ENCODE measurements at regions not wholly inside any gene's neighbourhood (a gene's known extent, or its start where the extent isn't known, plus 50 kb on each side); places are given as distances from the start of the nearest gene placed in this dataset.

DNA sequence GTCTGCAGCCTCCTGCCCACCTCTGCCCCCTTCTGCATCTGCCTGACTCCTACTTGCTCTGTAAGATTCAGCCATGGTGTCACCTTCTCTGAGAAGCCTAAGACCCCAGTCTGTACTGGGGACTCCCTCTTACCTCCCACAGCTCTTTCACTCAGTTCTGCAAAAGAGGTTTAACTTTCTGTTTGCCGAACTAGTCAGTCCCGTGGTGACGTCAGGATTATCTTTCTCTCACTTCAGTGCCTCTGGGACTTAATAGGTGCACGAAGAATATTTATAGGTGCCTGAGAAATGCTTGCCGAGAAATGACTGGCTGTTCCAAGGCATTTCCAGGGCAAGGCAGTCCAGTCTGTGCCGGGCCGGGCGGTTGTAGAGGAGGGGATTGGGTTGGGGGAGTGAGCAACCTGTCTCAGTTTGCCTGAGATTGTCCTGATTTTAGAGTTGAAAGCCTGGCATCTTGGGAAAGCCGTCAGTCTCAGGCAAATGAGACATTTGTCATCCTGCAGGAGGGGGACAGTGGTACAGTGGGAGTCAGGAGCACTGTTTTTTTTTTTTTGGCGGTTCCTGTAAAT, 227.5 kb upstream of the NPVF start:
- no peak overlapping the region for H3K4me3 ChIP-seq (ENCODE audit: low read depth, poor library complexity, severe bottlenecking)
- intact Hi-C loops (cut with DNase I; ENCODE audit: low total_unique reads), result no loop called here
- no peak for TF ChIP-seq CTCF (IDR thresholded peaks at IDR 0.05)
- 91% methylated on average over 10 of the region's 10 CpGs for whole genome bisulfite sequencing, 2 donors
- DNase-seq (ENCODE audit: low spot score in 2 of 2), result no peak

GRCh38 chr7:25456467-25457171, 228.3 kb upstream of the NPVF start:
- no peak for DNase-seq (ENCODE audit: low spot score in 2 of 2)
- no peak overlapping the region for H3K4me3 ChIP-seq (ENCODE audit: low read depth, poor library complexity, severe bottlenecking)
- intact Hi-C loops (cut with DNase I; ENCODE audit: low total_unique reads), result no loop called here
- WGBS, 2 donors, result 50 to 60% methylated on average over 8 of the region's 8 CpGs
- TF ChIP-seq POLR2A (IDR thresholded peaks at IDR 0.05) (no peak), CTCF (IDR thresholded peaks at IDR 0.05) (no peak)

DNA sequence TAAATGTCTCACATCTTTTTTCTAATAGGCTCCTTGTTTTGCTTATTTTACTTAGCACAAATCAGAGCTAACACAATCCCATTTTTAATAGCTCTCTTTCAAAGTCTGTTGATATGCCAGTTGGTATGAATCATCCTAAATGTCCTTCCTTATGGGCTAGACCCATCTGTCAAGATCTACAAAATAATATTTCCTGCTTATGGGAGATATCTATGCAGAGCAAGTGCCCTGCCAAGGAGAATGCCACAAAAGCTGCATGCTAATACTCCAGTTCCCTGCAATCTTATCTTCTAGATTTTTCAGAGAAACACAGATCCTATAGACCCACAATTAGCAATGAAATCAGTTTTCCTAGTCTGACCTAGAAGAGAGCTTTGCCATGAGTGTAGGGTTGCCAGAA, 230.8 kb upstream of the NPVF start:
- no peak for DNase-seq (ENCODE audit: low spot score in 2 of 2)
- intact Hi-C loops (cut with DNase I; ENCODE audit: low total_unique reads), result no loop called here
- TF ChIP-seq CTCF (IDR thresholded peaks at IDR 0.05), result no peak
- no peak for TF ChIP-seq POLR2A (IDR thresholded peaks at IDR 0.05)
- no peak overlapping the region for H3K4me3 ChIP-seq (ENCODE audit: low read depth, poor library complexity, severe bottlenecking)

GRCh38 chr7:25460433-25460832, 232.1 kb upstream of the NPVF start:
- 67 to 81% methylated on average over 5 of the region's 5 CpGs for WGBS, 2 donors
- no peak for DNase-seq (ENCODE audit: low spot score in 2 of 2)
- TF ChIP-seq CTCF (IDR thresholded peaks at IDR 0.05) (no peak), POLR2A (IDR thresholded peaks at IDR 0.05) (no peak)
- intact Hi-C loops (cut with DNase I; ENCODE audit: low total_unique reads), result no loop called here
- H3K4me3 ChIP-seq (ENCODE audit: low read depth, poor library complexity, severe bottlenecking), result no peak overlapping the region

- H3K4me3 ChIP-seq (ENCODE audit: low read depth, poor library complexity, severe bottlenecking), result no peak overlapping the region
- intact Hi-C loops (cut with DNase I; ENCODE audit: low total_unique reads), result no loop called here
- 81 to 85% methylated on average over 6 of the region's 6 CpGs for WGBS, 2 donors
- no peak for DNase-seq (ENCODE audit: low spot score in 2 of 2)
- no peak for TF ChIP-seq CTCF (IDR thresholded peaks at IDR 0.05)
- TF ChIP-seq POLR2A (IDR thresholded peaks at IDR 0.05), result no peak
Measured at GRCh38 chr7:25469669-25470068, 241.4 kb upstream of the NPVF start.
